ENCODE measurements at regions not wholly inside any gene's neighbourhood (a gene's known extent, or its start where the extent isn't known, plus 50 kb on each side); places are given as distances from the start of the nearest gene placed in this dataset.
A peak's percentile ranks its signal among the peaks of the same experiment; 100 is the strongest.

GRCh38 chr3:25151903-25152295 is 276.2 kb upstream of the RARB start:
- no peak for ATAC-seq
- 30% methylated on average over 3 of the region's 3 CpGs for WGBS (ENCODE audit: insufficient coverage, low coverage, low lambda C conversion rate, missing lambda C conversion rate)

GRCh38 chr3:25153136-25153535 is 274.9 kb upstream of the RARB start:
- no peak overlapping the region for H3K27ac ChIP-seq
- no peaks in the 10 kb centered on the region for H3K4me1 ChIP-seq
- intact Hi-C loops (cut with DNase I), result no loop called here
- H3K27me3 ChIP-seq, result no peaks in the 10 kb centered on the region
- ATAC-seq, result no peak
- no peak for TF ChIP-seq POLR2A (IDR thresholded peaks at IDR 0.05)
- no peak for TF ChIP-seq CTCF (IDR thresholded peaks at IDR 0.05)
- H3K4me3 ChIP-seq, result no peak overlapping the region
- WGBS (ENCODE audit: insufficient coverage, low coverage, low lambda C conversion rate, missing lambda C conversion rate), result 78% methylated on average over 9 of the region's 9 CpGs
- no peak for DNase-seq
- no peaks in the 10 kb centered on the region for H3K36me3 ChIP-seq
- no peaks in the 10 kb centered on the region for H3K9me3 ChIP-seq

More at GRCh38 chr3:25151903-25152295, 276.2 kb upstream of the RARB start:
- no peaks in the 10 kb centered on the region for H3K27me3 ChIP-seq
- no peaks in the 10 kb centered on the region for H3K9me3 ChIP-seq
- H3K4me1 ChIP-seq, result no peaks in the 10 kb centered on the region
- intact Hi-C loops (cut with DNase I), result no loop called here
- TF ChIP-seq CTCF (IDR thresholded peaks at IDR 0.05) (no peak), POLR2A (IDR thresholded peaks at IDR 0.05) (no peak)
- no peak overlapping the region for H3K4me3 ChIP-seq
- H3K36me3 ChIP-seq, result no peaks in the 10 kb centered on the region
- no peak for DNase-seq
- peak overlapping the region in 1 of 3 donors; percentile 14 for H3K27ac ChIP-seq

GRCh38 chr3:25153561-25153960 is 274.5 kb upstream of the RARB start:
- H3K27me3 ChIP-seq, result no peaks in the 10 kb centered on the region
- H3K4me1 ChIP-seq, result no peaks in the 10 kb centered on the region
- 73% methylated on average over 1 of the region's 1 CpG for WGBS (ENCODE audit: insufficient coverage, low coverage, low lambda C conversion rate, missing lambda C conversion rate)
- H3K9me3 ChIP-seq, result no peaks in the 10 kb centered on the region
- H3K4me3 ChIP-seq, result no peak overlapping the region
- no peaks in the 10 kb centered on the region for H3K36me3 ChIP-seq
- DNase-seq (no peak), ATAC-seq (no peak)
- TF ChIP-seq CTCF (IDR thresholded peaks at IDR 0.05) (no peak), POLR2A (IDR thresholded peaks at IDR 0.05) (no peak)
- intact Hi-C loops (cut with DNase I), result no loop called here
- H3K27ac ChIP-seq, result no peak overlapping the region

- 24% methylated on average over 4 of the region's 4 CpGs for WGBS (ENCODE audit: insufficient coverage, low coverage, low lambda C conversion rate, missing lambda C conversion rate)
- TF ChIP-seq POLR2A (IDR thresholded peaks at IDR 0.05), result no peak
- no peak for TF ChIP-seq CTCF (IDR thresholded peaks at IDR 0.05)
- no peak for DNase-seq
Observed at GRCh38 chr3:25155652-25156471, 272.2 kb upstream of the RARB start.

More at GRCh38 chr3:25155652-25156471, 272.2 kb upstream of the RARB start:
- Histone ChIP-seq H3K9me3 (no peaks in the 10 kb centered on the region), H3K27ac (no peak overlapping the region), H3K4me1 (no peaks in the 10 kb centered on the region), H3K36me3 (no peaks in the 10 kb centered on the region), H3K27me3 (no peaks in the 10 kb centered on the region), H3K4me3 (no peak overlapping the region)
- intact Hi-C loops (cut with DNase I), result no loop called here
- peak in 1 of 4 donors; percentile 44 for ATAC-seq

Data from right lobe of liver (tissue), 6 donors.